SIG-M5 treated with dmso at 0.1 percent for 504 hours (cell line): ENCODE measurements at regions not wholly inside any gene's neighbourhood (a gene's known extent, or its start where the extent isn't known, plus 50 kb on each side); places are given as distances from the start of the nearest gene placed in this dataset.

Source experiments
- DNase-seq: peaks from one replicate; lab custom pipeline; 2025; ENCODE audit not compliant: unreplicated experiment; lab: John Stamatoyannopoulos, UW

GRCh38 chr13:34431827-34432581 lies 510.1 kb upstream of the NBEA start:
- no peak for DNase-seq

- DNase-seq: no peak
Measured at GRCh38 chr13:34435338-34435737, 506.7 kb upstream of the NBEA start.

DNA sequence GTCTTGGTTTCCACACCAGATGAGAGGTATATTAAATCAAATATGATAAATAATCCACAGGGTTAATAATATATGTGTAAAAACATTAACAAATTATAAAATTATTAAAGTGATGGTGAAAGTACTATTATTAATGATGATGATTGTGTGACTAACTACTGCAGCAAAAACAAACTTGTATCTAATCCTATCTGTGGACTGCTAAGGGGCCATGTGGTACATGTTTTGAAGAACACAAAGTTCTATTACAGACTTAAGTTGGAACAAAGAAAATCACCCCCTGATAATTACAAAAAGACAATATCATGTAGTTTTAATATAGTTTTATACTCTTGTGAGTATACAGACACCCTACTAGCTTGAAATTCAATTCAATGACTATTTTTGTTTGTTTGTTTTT lies 504.2 kb upstream of the NBEA start:
- DNase-seq: no peak

GRCh38 chr13:34452831-34453230 lies 489.2 kb upstream of the NBEA start:
- no peak for DNase-seq

- no peak for DNase-seq
Measured at GRCh38 chr13:34458756-34459715, 483.0 kb upstream of the NBEA start.

- DNase-seq: no peak
Measured at GRCh38 chr13:34459856-34460255, 482.2 kb upstream of the NBEA start.

DNA sequence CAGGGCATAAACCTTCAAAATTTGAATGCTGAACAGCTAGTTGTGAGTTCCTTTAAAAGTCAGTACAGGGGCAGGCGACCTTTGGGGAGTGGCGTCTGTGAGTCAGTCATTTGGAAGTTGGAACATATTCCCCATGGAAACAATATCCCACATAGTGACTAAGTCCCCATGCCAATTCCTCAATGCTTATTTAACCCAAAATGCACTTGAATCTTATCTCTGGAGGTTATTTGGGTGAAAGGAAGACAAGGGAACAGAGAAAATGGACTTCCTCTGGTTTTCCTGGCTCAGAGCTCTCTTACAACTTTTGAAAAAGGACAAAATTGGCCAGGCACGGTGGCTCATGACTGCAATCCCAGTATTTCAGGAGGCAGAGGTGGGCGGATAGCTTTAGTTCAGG lies 479.2 kb upstream of the NBEA start:
- DNase-seq: no peak

- DNase-seq: no peak
Measured at GRCh38 chr13:34464011-34464410, 478.1 kb upstream of the NBEA start.

DNA sequence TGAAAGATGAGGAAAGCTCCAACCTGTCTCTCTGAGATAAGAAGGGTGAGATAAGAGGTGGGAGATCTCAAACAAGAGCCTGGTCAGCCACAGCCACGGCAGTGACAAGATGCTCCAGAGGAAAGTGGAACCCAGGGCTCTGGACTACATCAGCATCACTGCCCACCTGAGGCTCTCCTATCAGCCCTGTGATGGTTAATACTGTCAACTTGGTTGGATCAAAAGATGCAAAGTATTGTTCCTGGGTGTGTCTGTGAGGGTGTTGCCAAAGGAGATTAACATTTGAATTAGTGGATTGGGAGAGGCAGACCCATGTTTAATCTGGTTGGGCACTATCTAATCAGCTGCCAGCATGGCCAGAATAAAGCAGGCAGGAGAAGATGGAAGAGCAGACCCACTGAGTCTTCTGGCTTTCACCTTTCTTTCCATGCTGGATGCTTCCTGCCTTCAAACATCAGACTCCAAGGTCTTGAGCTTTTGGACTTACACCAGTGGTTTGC lies 476.6 kb upstream of the NBEA start:
- no peak for DNase-seq

DNA sequence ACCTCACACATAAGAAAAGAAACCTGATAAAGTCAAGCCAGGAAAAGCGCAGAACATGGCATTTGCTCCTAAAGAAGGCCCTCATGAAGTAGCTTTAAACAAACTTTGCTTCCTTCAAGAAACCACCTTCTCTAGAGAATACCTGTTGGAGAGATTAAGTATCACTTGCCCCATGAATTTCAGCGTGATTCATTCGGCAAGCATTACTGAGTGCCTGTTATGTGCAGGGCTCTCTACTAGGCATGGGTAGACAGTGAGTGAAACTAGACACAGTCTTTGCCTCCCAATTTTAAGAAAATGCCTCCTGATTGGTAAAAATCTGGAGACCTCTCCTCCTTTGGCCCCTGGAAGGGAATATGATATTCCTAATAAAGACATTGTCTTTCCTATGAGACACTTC lies 475.8 kb upstream of the NBEA start:
- DNase-seq: no peak

DNA sequence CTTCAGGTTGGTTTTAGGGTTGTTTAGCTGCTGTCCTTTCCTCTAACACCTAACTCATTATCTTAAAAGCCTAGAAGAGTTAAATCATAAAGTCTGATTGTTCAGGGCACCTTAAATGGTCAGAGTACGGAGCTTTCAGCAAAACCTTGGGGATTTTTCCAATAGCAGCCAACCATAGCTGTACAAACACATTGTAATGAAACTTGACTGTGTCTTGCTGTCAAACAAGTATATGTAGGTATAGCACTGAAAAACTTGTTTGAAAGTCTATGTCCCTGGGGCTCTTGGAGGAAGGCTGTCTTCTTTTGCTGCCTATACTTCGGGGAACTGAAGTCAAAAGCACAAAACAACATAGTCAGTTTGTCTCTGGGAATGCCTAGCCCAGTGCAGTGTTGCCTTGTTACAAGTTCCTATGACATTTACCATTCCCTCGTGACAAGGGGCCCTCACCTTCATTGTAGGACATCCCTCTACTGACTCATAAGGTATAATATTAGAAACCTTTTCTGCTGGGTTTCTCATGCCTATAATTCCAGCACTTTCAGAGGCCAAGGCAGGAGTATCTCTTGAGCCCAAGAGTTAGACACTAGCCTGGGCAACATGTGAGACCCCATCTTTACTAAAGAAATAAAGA lies 474.5 kb upstream of the NBEA start:
- DNase-seq: no peak

GRCh38 chr13:34469196-34469986 lies 472.7 kb upstream of the NBEA start:
- DNase-seq: peak; percentile 32

DNA sequence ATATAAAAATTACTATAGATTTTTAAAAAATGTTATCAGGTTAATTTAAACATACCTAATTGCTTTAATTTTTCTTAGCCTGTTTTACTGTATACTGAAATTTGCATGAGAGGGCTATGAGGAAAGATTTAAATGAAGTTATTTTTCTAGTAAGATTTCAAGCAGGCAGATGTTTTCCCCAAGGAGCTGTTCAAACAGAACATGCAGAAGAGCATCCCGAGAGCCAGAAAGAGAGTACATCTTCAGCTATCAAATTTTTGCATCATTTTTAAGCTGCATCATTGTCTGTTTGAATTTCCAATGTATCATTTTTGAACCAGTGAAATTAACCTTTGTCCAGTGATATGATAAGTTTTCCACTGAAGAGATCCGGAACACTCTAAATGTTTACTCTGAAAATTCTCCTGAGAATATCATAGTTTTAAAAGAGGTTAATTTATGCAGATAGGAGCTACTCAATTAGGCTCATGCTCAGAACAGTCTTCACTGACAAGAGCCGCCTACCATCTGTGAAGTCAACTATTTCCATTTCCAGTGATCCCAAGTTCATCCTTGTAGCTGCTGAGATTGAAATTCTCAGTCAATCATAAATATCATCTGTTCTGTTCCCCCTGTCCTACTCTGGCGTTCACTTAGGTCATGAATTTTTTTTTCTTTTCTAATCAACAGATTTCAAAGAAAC lies 467.7 kb upstream of the NBEA start:
- DNase-seq: no peak

DNA sequence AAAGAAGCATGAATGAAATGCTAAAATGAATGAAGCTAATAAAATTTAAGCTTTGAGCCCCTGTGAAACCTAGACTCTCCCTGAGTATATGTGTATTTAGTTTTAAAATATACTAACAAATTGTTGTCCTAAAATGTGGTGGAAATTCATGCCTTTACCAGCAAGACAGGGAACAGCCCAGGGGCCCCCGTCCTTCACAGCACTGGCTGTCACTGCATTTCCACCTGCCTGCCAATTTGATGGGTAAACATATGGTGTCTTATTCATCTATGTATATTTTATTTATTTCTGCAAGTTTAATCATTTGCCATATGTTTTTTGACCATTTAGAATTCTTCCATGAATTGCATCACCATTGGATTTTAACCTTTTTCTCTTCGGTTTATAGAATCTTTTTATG lies 463.7 kb upstream of the NBEA start:
- no peak for DNase-seq

DNA sequence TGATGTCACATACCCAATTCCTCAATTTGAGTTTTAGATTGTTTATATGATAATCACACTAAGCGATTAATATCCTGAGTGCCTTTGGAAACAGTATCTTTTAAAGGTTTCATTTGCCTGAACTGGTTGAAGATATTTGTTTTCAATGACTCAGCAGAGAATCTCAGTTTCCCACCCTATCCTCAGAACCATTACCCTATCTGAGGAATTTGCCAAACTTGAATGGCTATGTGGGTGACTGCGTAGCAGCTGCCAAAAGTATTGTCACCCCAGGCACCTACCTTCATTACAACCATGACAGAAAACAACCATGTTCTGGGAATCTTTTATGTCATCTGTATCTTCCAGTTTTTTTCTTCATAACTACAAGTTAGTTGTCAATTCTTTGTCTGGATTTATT lies 440.1 kb upstream of the NBEA start:
- no peak for DNase-seq

- no peak for DNase-seq
Measured at GRCh38 chr13:34502621-34503020, 439.4 kb upstream of the NBEA start.

GRCh38 chr13:34506796-34507195 lies 435.3 kb upstream of the NBEA start:
- no peak for DNase-seq

- DNase-seq: no peak
Measured at GRCh38 chr13:34507630-34508029, 434.4 kb upstream of the NBEA start.

DNA sequence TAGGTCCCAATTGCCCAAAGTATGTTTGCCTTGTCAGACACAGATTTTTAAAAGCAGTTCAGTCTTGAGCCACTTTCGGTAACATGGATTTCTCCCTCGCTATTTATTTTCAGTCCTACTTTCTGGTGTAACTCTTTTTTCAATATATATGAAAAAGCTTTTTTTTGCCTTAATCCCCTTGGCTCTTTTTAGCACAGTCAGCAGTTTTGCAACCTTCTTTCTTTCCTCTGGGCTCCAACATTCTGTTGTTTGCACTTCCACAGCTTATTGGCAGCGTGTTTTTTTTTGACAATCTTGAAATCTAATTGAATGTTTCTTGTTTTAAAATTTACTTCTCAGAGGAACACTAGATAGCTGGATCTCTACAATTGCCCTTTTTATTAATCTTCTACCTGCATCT lies 429.3 kb upstream of the NBEA start:
- no peak for DNase-seq

DNA sequence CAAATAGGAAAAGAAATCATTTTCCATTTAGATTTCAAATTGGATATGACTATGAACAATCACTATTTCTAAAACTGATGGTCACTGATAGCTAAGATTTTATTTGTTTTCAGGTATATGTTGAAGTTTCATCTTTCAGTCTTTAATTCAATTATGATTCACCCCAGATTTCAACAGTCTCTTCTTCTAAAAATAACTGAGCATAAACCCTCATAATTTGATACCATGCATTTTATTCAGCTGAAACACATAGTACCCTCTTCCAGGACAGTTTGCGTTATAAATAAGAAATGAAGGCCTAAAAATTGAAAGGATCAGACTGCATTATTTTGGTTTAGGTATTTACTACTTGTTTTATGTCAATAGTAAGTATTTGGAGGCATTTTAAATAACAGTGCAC lies 428.5 kb upstream of the NBEA start:
- DNase-seq: no peak
